Endothelial cell of umbilical vein (primary cell): ENCODE measurements at regions not wholly inside any gene's neighbourhood (a gene's known extent, or its start where the extent isn't known, plus 50 kb on each side); places are given as distances from the start of the nearest gene placed in this dataset.

Experiments
- POLR2A ChIP-seq: IDR thresholded peaks from 2 replicates; pipeline ENCODE4 v1.6.1; 2012; ENCODE audit warnings: low read depth, mild to moderate bottlenecking, control low read depth, low read length
- TF ChIP-seq, protein P1 (sequence below), 2 donors: IDR thresholded peaks; 1 replicate in 1 of 2; 2 replicates in 1 of 2; pipeline ENCODE4 v1.5.1; 2011; ENCODE audit warnings: low read length in 2 of 2, mild to moderate bottlenecking in 2 of 2, moderate library complexity in 2 of 2, control low read depth in 1 of 2, inconsistent platforms in 1 of 2, low read depth in 1 of 2; ENCODE audit not compliant: insufficient read depth in 1 of 2; ENCODE audit errors: extremely low read depth in 1 of 2
- TF ChIP-seq, protein P2 (sequence below): IDR thresholded peaks from 2 replicates; pipeline ENCODE4 v1.6.1; 2011; ENCODE audit not compliant: insufficient read depth, insufficient read length

GRCh38 chr2:52345082-52345481 is 1313.2 kb upstream of the NRXN1 start:
- TF ChIP-seq, protein P1, sequence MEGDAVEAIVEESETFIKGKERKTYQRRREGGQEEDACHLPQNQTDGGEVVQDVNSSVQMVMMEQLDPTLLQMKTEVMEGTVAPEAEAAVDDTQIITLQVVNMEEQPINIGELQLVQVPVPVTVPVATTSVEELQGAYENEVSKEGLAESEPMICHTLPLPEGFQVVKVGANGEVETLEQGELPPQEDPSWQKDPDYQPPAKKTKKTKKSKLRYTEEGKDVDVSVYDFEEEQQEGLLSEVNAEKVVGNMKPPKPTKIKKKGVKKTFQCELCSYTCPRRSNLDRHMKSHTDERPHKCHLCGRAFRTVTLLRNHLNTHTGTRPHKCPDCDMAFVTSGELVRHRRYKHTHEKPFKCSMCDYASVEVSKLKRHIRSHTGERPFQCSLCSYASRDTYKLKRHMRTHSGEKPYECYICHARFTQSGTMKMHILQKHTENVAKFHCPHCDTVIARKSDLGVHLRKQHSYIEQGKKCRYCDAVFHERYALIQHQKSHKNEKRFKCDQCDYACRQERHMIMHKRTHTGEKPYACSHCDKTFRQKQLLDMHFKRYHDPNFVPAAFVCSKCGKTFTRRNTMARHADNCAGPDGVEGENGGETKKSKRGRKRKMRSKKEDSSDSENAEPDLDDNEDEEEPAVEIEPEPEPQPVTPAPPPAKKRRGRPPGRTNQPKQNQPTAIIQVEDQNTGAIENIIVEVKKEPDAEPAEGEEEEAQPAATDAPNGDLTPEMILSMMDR (IDR thresholded peaks at IDR 0.05; ENCODE audit: extremely low read depth in 1 of 2, insufficient read depth in 1 of 2, low read depth in 1 of 2, low read length in 2 of 2) = no peak
- TF ChIP-seq, protein P2, sequence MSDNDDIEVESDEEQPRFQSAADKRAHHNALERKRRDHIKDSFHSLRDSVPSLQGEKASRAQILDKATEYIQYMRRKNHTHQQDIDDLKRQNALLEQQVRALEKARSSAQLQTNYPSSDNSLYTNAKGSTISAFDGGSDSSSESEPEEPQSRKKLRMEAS = no peak
- TF ChIP-seq POLR2A = no peak
